ENCODE measurements at regions not wholly inside any gene's neighbourhood (a gene's known extent, or its start where the extent isn't known, plus 50 kb on each side); places are given as distances from the start of the nearest gene placed in this dataset.
"Not testable (repeated sequence)": the region's sequence is repeated elsewhere in the genome, so short reads cannot be mapped to it uniquely, and the experiment has no call there.

- not testable (repeated sequence) for H3K4me3 ChIP-seq (ENCODE audit: insufficient read depth, low read depth, low read length); H3K27me3 ChIP-seq (ENCODE audit: control insufficient read depth, insufficient read depth, low read length, poor library complexity, severe bottlenecking); H3K27ac ChIP-seq (ENCODE audit: insufficient read depth, low read depth, low read length, poor library complexity, severe bottlenecking); H3K4me1 ChIP-seq (ENCODE audit: control insufficient read depth, insufficient read depth, low read length); H3K36me3 ChIP-seq (ENCODE audit: control insufficient read depth, insufficient read depth, low read length); H3K9me3 ChIP-seq (ENCODE audit: control insufficient read depth, low read length)
- 95% methylated on average over 3 of the region's 3 CpGs for WGBS, 2 experiments
Measured at GRCh38 chr11:3444420-3444744, 65.4 kb upstream of the ZNF195 start.

GRCh38 chr11:3443700-3444419, 64.9 kb upstream of the ZNF195 start:
- not testable (repeated sequence) for H3K9me3 ChIP-seq (ENCODE audit: control insufficient read depth, low read length); H3K36me3 ChIP-seq (ENCODE audit: control insufficient read depth, insufficient read depth, low read length); H3K27ac ChIP-seq (ENCODE audit: insufficient read depth, low read depth, low read length, poor library complexity, severe bottlenecking); H3K4me1 ChIP-seq (ENCODE audit: control insufficient read depth, insufficient read depth, low read length); H3K4me3 ChIP-seq (ENCODE audit: insufficient read depth, low read depth, low read length); H3K27me3 ChIP-seq (ENCODE audit: control insufficient read depth, insufficient read depth, low read length, poor library complexity, severe bottlenecking)
- 85 to 88% methylated on average over 15 to 16 of the region's 16 CpGs for WGBS, 2 experiments

- not testable (repeated sequence) for H3K4me3 ChIP-seq (ENCODE audit: insufficient read depth, low read depth, low read length); H3K9me3 ChIP-seq (ENCODE audit: control insufficient read depth, low read length); H3K27me3 ChIP-seq (ENCODE audit: control insufficient read depth, insufficient read depth, low read length, poor library complexity, severe bottlenecking); H3K27ac ChIP-seq (ENCODE audit: insufficient read depth, low read depth, low read length, poor library complexity, severe bottlenecking); H3K4me1 ChIP-seq (ENCODE audit: control insufficient read depth, insufficient read depth, low read length); H3K36me3 ChIP-seq (ENCODE audit: control insufficient read depth, insufficient read depth, low read length)
- 94 to 95% methylated on average over 14 of the region's 14 CpGs for WGBS, 2 experiments
Measured at GRCh38 chr11:3437441-3437840, 58.5 kb upstream of the ZNF195 start.

- H3K27me3 ChIP-seq (ENCODE audit: control insufficient read depth, insufficient read depth, low read length, poor library complexity, severe bottlenecking): no peaks in the 10 kb centered on the region
- H3K4me1 ChIP-seq (ENCODE audit: control insufficient read depth, insufficient read depth, low read length): no peaks in the 10 kb centered on the region
- no peak overlapping the region for H3K4me3 ChIP-seq (ENCODE audit: insufficient read depth, low read depth, low read length)
- no peaks in the 10 kb centered on the region for H3K9me3 ChIP-seq (ENCODE audit: control insufficient read depth, low read length)
- 94 to 97% methylated on average over 28 of the region's 28 CpGs for WGBS, 2 experiments
- no peaks in the 10 kb centered on the region for H3K36me3 ChIP-seq (ENCODE audit: control insufficient read depth, insufficient read depth, low read length)
- H3K27ac ChIP-seq (ENCODE audit: insufficient read depth, low read depth, low read length, poor library complexity, severe bottlenecking): no peak overlapping the region
Measured at GRCh38 chr11:3434976-3435375, 56.0 kb upstream of the ZNF195 start.

GRCh38 chr11:3429191-3429590, 50.2 kb upstream of the ZNF195 start:
- not testable (repeated sequence) for H3K27ac ChIP-seq (ENCODE audit: insufficient read depth, low read depth, low read length, poor library complexity, severe bottlenecking); H3K9me3 ChIP-seq (ENCODE audit: control insufficient read depth, low read length); H3K4me1 ChIP-seq (ENCODE audit: control insufficient read depth, insufficient read depth, low read length); H3K4me3 ChIP-seq (ENCODE audit: insufficient read depth, low read depth, low read length); H3K36me3 ChIP-seq (ENCODE audit: control insufficient read depth, insufficient read depth, low read length); H3K27me3 ChIP-seq (ENCODE audit: control insufficient read depth, insufficient read depth, low read length, poor library complexity, severe bottlenecking)
- 53 to 55% methylated on average over 5 to 6 of the region's 6 CpGs for WGBS, 2 experiments

Data from ectodermal cell (in vitro differentiated cells).